Thymus (tissue), 11 donors: ENCODE measurements at regions not wholly inside any gene's neighbourhood (a gene's known extent, or its start where the extent isn't known, plus 50 kb on each side); places are given as distances from the start of the nearest gene placed in this dataset.
"Not testable (repeated sequence)": the region's sequence is repeated elsewhere in the genome, so short reads cannot be mapped to it uniquely, and the experiment has no call there.

Source experiments
- DNase-seq, 9 donors: peaks; one replicate each; pipeline ENCODE4 v3.0.0-alpha.2; 2013; ENCODE audit warnings: low spot score in 9 of 9, low read depth in 6 of 9, missing footprints in 1 of 9
- H3K27ac ChIP-seq, 2 donors: one replicate each; pipeline ENCODE4 v1.5.1; 2013; ENCODE audit warnings: control low read depth in 1 of 2, low read depth in 1 of 2, low read length in 1 of 2, mild to moderate bottlenecking in 1 of 2, moderate library complexity in 1 of 2
- H3K27me3 ChIP-seq, 2 donors: one replicate each; pipeline ENCODE4 v1.5.1; 2013; ENCODE audit warnings: low read length in 1 of 2; ENCODE audit not compliant: control insufficient read depth in 2 of 2, insufficient read depth in 1 of 2
- H3K36me3 ChIP-seq, 2 donors: one replicate each; pipeline ENCODE4 v1.5.1; 2013; ENCODE audit warnings: low read length in 1 of 2, mild to moderate bottlenecking in 1 of 2, moderate library complexity in 1 of 2; ENCODE audit not compliant: control insufficient read depth in 2 of 2, insufficient read depth in 2 of 2
- H3K4me1 ChIP-seq, 2 donors: one replicate each; pipeline ENCODE4 v1.5.1; 2013; ENCODE audit warnings: low read length in 2 of 2; ENCODE audit not compliant: control insufficient read depth in 2 of 2, insufficient read depth in 2 of 2
- H3K4me3 ChIP-seq, 2 donors: one replicate each; pipeline ENCODE4 v1.5.1; 2013; ENCODE audit warnings: low read length in 2 of 2, control low read depth in 1 of 2, mild to moderate bottlenecking in 1 of 2
- H3K9me3 ChIP-seq, 2 donors: one replicate each; pipeline ENCODE4 v1.5.1; 2013; ENCODE audit warnings: low read length in 1 of 2, mild to moderate bottlenecking in 1 of 2; ENCODE audit not compliant: control insufficient read depth in 2 of 2, insufficient read depth in 1 of 2
- WGBS: extraction: QIAGEN DNeasy Blood & Tissue Kit; methylation state at CpG from one replicate; pipeline ENCODE4 v1.1.7; 2013; 5-methylcytosine and 5-hydroxymethylcytosine counted together
- donor health status: healthy.

- WGBS = 72% methylated on average over 2 of the region's 2 CpGs
- DNase-seq = no peak
- no peaks in the 10 kb centered on the region for H3K36me3 ChIP-seq
- H3K9me3 ChIP-seq = no peaks in the 10 kb centered on the region
- H3K4me1 ChIP-seq = no peaks in the 10 kb centered on the region
- H3K27ac ChIP-seq = no peak overlapping the region
- no peaks in the 10 kb centered on the region for H3K27me3 ChIP-seq
- H3K4me3 ChIP-seq = no peak overlapping the region
Observed at GRCh38 chr7:113199841-113200240, 81.5 kb upstream of the SMIM30 start.

- Histone ChIP-seq H3K27me3 (no peaks in the 10 kb centered on the region), H3K4me3 (no peak overlapping the region), H3K4me1 (no peaks in the 10 kb centered on the region), H3K36me3 (no peaks in the 10 kb centered on the region), H3K27ac (no peak overlapping the region), H3K9me3 (no peaks in the 10 kb centered on the region)
- WGBS = 80% methylated on average over 3 of the region's 3 CpGs
- no peak for DNase-seq
Observed at GRCh38 chr7:113199136-113199535, 80.8 kb upstream of the SMIM30 start.

- WGBS = 25% methylated on average over 2 of the region's 2 CpGs
- Histone ChIP-seq H3K27me3 (no peaks in the 10 kb centered on the region), H3K9me3 (no peaks in the 10 kb centered on the region), H3K4me3 (no peak overlapping the region), H3K36me3 (no peaks in the 10 kb centered on the region), H3K4me1 (no peaks in the 10 kb centered on the region), H3K27ac (no peak overlapping the region)
- DNase-seq = no peak
Observed at GRCh38 chr7:113198226-113198625, 79.9 kb upstream of the SMIM30 start.

DNA sequence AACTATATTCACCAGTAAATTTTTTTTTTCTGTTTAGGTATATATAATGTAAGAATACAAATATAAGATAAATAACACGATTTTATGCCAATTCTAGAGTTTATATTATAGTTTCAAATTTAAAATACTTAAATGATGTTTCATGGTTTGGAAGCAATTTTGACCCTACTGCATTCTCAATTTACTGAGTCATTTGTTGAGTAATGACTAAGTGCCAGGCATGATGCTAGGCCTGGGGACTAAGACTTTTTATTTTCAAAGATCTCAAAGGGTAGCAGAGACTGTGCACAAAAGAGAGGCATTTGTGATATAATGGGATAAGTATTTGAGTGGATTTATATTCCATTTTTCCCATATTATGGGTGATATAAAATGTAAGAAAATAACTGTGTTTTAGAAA, 78.9 kb upstream of the SMIM30 start:
- DNase-seq = no peak
- Histone ChIP-seq H3K4me1 (no peaks in the 10 kb centered on the region), H3K9me3 (no peaks in the 10 kb centered on the region), H3K27ac (no peak overlapping the region), H3K27me3 (no peaks in the 10 kb centered on the region), H3K4me3 (no peak overlapping the region), H3K36me3 (no peaks in the 10 kb centered on the region)
- 76% methylated on average over 1 of the region's 1 CpG for WGBS

DNA sequence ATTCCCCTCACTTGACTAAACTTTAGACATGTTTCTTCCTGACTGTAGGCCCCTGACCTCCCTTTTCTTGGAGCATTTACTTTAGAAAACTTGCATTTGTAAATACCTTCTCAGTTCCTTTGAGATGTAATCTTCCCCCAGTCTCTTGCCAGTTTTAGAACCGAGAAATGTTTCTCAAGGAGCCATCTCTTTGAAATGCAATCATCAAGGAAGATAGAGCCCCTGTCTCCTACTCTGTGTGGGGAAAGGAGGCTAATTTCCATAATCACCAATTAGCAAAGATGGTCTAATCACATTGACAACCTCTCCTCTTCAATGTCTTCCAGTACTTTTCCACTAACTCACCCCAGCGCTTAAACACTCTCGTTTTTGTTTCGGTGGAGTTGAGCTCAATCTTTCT, 70.0 kb upstream of the SMIM30 start:
- 37% methylated on average over 4 of the region's 4 CpGs for WGBS
- Histone ChIP-seq H3K27me3 (no peaks in the 10 kb centered on the region), H3K4me1 (no peaks in the 10 kb centered on the region), H3K9me3 (no peaks in the 10 kb centered on the region), H3K27ac (no peak overlapping the region), H3K36me3 (no peaks in the 10 kb centered on the region), H3K4me3 (no peak overlapping the region)
- no peak for DNase-seq

- no peaks in the 10 kb centered on the region for H3K36me3 ChIP-seq
- no peaks in the 10 kb centered on the region for H3K4me1 ChIP-seq
- H3K4me3 ChIP-seq = no peak overlapping the region
- H3K9me3 ChIP-seq = no peaks in the 10 kb centered on the region
- H3K27me3 ChIP-seq = no peaks in the 10 kb centered on the region
- WGBS = 91% methylated on average over 2 of the region's 2 CpGs
- no peak for DNase-seq
- H3K27ac ChIP-seq = no peak overlapping the region
Observed at GRCh38 chr7:113179313-113179712, 61.0 kb upstream of the SMIM30 start.

DNA sequence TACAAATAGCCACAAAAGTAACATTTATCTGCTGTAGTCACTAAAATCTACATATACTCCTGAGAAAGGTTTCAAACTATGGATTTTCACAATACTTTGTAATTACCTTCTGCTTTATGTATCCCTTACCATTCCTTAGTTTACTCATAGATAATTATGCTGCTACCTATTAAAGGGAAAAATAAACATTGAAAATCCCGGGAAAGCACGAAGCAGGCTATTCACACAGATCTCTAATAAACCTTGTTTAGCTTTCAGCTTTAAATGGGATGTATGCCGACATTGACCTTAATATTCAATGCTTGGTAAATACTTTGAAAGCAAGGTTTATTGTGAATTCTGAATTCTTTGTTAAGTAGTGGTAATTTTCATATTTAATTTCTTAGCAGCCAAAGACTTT, 58.5 kb upstream of the SMIM30 start:
- no peaks in the 10 kb centered on the region for H3K4me1 ChIP-seq
- no peaks in the 10 kb centered on the region for H3K27me3 ChIP-seq
- H3K36me3 ChIP-seq = no peaks in the 10 kb centered on the region
- H3K27ac ChIP-seq = no peak overlapping the region
- 94% methylated on average over 3 of the region's 3 CpGs for WGBS
- no peaks in the 10 kb centered on the region for H3K9me3 ChIP-seq
- DNase-seq = no peak
- H3K4me3 ChIP-seq = no peak overlapping the region

DNA sequence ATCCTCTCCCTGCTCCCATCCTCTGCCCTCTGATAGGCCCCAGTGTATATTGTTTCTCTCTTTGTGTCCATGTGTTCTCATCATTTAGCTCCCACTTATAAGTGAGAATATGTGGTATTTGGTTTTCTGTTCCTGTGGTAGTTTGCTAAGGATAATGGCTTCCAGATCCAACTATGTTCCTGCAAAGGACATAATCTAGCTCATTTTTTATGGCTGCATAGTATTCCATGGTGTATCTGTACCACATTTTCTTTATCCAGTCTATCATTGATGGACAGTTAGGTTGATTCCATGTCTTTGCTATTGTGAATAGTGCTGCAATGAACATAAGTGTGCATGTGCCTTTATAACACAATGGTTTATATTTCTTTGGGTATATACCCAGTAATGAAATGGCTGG, 57.8 kb upstream of the SMIM30 start:
- H3K4me3 ChIP-seq, DNase-seq, H3K4me1 ChIP-seq, H3K36me3 ChIP-seq, H3K9me3 ChIP-seq, H3K27ac ChIP-seq, H3K27me3 ChIP-seq: not testable (repeated sequence)

DNA sequence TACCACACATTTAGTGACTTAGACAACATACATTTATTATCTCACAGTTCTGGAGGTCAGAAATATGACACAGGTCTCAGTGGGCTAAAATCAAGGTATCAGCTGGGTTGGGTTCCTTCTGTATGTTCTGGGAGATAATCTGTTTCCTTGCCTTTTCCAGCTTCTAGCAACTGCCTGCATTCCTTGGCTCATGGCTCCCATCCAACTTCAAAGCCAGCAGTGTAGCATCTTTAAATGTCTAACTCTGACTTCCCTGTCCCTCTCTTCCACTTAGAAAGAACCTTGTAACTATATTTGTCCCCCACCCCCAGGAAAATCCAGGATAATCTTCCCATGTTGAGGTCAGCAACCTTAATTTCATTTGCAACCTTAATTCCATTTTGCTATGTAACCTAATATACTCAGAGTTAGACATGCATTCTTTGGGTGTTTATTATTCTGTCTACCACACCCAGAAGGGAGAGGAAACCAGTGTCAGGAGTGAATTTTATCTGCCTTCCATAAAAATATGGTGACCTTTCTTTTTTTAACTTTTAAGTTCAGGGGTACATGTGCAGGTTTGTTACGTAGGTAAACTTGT, 57.3 kb upstream of the SMIM30 start:
- 97% methylated on average over 1 of the region's 1 CpG for WGBS
- DNase-seq = no peak
- H3K27ac ChIP-seq = no peak overlapping the region
- no peaks in the 10 kb centered on the region for H3K27me3 ChIP-seq
- no peak overlapping the region for H3K4me3 ChIP-seq
- H3K4me1 ChIP-seq = no peaks in the 10 kb centered on the region
- H3K36me3 ChIP-seq = no peaks in the 10 kb centered on the region
- H3K9me3 ChIP-seq = no peaks in the 10 kb centered on the region

- Histone ChIP-seq H3K27ac (no peak overlapping the region), H3K4me3 (no peak overlapping the region), H3K9me3 (no peaks in the 10 kb centered on the region), H3K27me3 (no peaks in the 10 kb centered on the region), H3K36me3 (no peaks in the 10 kb centered on the region), H3K4me1 (no peaks in the 10 kb centered on the region)
- WGBS = 97% methylated on average over 11 of the region's 11 CpGs
- no peak for DNase-seq
Observed at GRCh38 chr7:113172726-113173125, 54.4 kb upstream of the SMIM30 start.
